ENCODE measurements at regions not wholly inside any gene's neighbourhood (a gene's known extent, or its start where the extent isn't known, plus 50 kb on each side); places are given as distances from the start of the nearest gene placed in this dataset.

DNA sequence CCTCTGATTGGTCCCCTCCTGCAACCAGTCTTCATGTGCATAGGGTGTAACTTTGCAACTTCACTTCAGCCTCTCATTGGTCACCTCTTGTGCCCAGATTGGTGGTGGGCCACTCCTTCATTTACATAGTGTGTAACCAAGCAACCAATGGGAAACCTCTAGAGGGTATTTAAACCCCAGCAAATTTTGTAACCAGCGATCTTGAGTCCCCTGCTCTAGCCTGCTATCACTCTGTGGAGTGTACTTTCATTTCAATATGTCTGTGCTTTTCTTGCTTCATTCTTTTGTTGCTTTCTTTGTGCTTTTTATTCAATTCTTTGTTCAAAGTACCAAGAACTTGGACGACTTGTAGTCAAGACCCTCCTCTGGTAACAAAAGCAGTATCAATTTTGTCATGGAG, 1336.9 kb upstream of the SPRY2 start:
- H3K27me3 Mint-ChIP-seq (ENCODE audit: insufficient read depth, unreplicated experiment) = no peaks in the 10 kb centered on the region
- no peak overlapping the region for H3K4me3 Mint-ChIP-seq (ENCODE audit: unreplicated experiment)
- CTCF ChIA-PET = interaction anchor here (1.0 kb wide), 1 partner anchor 15 kb away, joined by 3 read pairs; no protein-coding TSS in a partner anchor
- H3K4me1 Mint-ChIP-seq (ENCODE audit: insufficient read depth, unreplicated experiment) = no peaks in the 10 kb centered on the region
- TF ChIP-seq, protein P1, sequence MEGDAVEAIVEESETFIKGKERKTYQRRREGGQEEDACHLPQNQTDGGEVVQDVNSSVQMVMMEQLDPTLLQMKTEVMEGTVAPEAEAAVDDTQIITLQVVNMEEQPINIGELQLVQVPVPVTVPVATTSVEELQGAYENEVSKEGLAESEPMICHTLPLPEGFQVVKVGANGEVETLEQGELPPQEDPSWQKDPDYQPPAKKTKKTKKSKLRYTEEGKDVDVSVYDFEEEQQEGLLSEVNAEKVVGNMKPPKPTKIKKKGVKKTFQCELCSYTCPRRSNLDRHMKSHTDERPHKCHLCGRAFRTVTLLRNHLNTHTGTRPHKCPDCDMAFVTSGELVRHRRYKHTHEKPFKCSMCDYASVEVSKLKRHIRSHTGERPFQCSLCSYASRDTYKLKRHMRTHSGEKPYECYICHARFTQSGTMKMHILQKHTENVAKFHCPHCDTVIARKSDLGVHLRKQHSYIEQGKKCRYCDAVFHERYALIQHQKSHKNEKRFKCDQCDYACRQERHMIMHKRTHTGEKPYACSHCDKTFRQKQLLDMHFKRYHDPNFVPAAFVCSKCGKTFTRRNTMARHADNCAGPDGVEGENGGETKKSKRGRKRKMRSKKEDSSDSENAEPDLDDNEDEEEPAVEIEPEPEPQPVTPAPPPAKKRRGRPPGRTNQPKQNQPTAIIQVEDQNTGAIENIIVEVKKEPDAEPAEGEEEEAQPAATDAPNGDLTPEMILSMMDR (IDR thresholded peaks at IDR 0.05; ENCODE audit: unreplicated experiment) = no peak
- DNase-seq (ENCODE audit: unreplicated experiment) = no peak
- peaks cover 6% of the 10 kb centered on the region for H3K36me3 Mint-ChIP-seq (ENCODE audit: insufficient read depth, unreplicated experiment)
- BruUV-seq (replicated peaks) = no TSS peak
- H3K9me3 Mint-ChIP-seq (ENCODE audit: unreplicated experiment) = peaks cover 8% of the 10 kb centered on the region
- H3K27ac Mint-ChIP-seq (ENCODE audit: low read depth, unreplicated experiment) = no peak overlapping the region
- intact Hi-C loops (cut with micrococcal nuclease) = no loop called here
- POLR2A ChIA-PET = no interaction called here

DNA sequence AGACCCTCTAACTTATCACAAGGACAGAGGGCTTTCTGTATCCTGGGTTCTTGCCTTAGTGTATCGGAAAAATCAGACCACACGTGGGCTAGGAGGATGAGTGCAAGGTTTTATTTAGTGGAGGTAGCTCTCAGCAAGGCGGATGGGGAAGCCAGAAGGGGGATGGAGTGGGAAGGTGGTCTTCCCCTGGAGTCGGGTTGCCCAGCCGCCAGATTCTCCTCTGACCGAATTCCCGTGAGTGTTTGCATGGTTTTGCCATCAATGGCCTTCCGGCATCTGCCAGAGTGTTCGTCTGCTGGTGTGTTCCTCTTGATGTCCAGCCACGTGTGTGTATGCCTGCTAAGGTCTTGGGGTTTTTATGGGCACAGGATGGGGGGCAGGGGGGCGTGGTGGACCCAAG, 1335.1 kb upstream of the SPRY2 start:
- Mint-ChIP-seq H3K27ac (ENCODE audit: low read depth, unreplicated experiment) (no peak overlapping the region), H3K4me1 (ENCODE audit: insufficient read depth, unreplicated experiment) (no peaks in the 10 kb centered on the region), H3K36me3 (ENCODE audit: insufficient read depth, unreplicated experiment) (peaks cover 6% of the 10 kb centered on the region), H3K4me3 (ENCODE audit: unreplicated experiment) (no peak overlapping the region), H3K9me3 (ENCODE audit: unreplicated experiment) (peaks cover 8% of the 10 kb centered on the region), H3K27me3 (ENCODE audit: insufficient read depth, unreplicated experiment) (no peaks in the 10 kb centered on the region)
- TF ChIP-seq, protein P1 (IDR thresholded peaks at IDR 0.05; ENCODE audit: unreplicated experiment) = no peak
- no peak for DNase-seq (ENCODE audit: unreplicated experiment)
- ChIA-PET POLR2A (no interaction called here), CTCF (interaction anchor here (0.7 to 1.1 kb wide), 2 partner anchors 23 to 1102 kb away, joined by 3 to 5 read pairs; no protein-coding TSS in a partner anchor)
- intact Hi-C loops (cut with micrococcal nuclease) = no loop called here
- BruUV-seq (replicated peaks) = no TSS peak

DNA sequence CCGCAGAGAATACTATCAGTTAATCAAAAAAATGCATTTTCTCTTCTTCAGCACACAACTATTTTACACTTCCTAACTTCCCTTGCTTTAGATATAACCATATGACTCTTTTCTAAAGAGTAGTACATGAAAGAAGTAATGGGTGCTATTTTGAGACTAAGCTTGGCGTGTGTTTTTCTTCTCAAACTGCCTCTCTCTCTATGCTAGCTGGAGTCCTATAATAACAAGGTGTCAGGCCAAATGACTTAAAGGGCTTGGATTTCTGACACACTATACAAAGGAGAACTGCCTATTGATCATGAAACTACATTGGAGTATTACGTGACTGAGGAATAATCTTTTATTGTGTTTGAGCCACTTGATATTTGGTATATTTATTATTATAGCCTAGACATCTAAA, 1330.1 kb upstream of the SPRY2 start:
- TF ChIP-seq, protein P1 (IDR thresholded peaks at IDR 0.05; ENCODE audit: unreplicated experiment) = no peak
- Mint-ChIP-seq H3K27ac (ENCODE audit: low read depth, unreplicated experiment) (no peak overlapping the region), H3K4me1 (ENCODE audit: insufficient read depth, unreplicated experiment) (no peaks in the 10 kb centered on the region), H3K9me3 (ENCODE audit: unreplicated experiment) (no peaks in the 10 kb centered on the region), H3K4me3 (ENCODE audit: unreplicated experiment) (no peak overlapping the region), H3K27me3 (ENCODE audit: insufficient read depth, unreplicated experiment) (no peaks in the 10 kb centered on the region), H3K36me3 (ENCODE audit: insufficient read depth, unreplicated experiment) (peaks cover 5% of the 10 kb centered on the region)
- intact Hi-C loops (cut with micrococcal nuclease) = no loop called here
- no TSS peak for BruUV-seq (replicated peaks)
- DNase-seq (ENCODE audit: unreplicated experiment) = no peak
- CTCF ChIA-PET = no interaction called here
- POLR2A ChIA-PET = no interaction called here

DNA sequence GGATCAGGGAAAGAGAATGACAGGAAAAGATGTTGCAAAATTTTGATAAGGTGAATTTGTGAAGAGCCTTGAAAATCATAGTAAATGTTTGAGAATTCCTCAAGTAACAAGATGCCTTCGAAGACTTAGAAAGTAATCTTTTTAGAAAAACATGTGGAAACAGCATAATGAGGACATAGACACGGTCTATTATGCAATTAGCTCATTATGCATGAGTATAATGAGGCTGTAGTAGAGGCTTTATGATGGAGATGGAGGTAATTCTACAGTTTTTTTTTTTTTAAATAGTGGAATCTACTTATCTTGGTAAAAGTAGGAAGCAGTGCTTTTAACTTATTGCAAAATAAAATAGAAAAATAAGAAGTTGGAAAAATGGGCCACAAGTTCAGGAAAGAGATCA, 1329.1 kb upstream of the SPRY2 start:
- intact Hi-C loops (cut with micrococcal nuclease) = no loop called here
- BruUV-seq (replicated peaks) = no TSS peak
- POLR2A ChIA-PET = no interaction called here
- H3K27me3 Mint-ChIP-seq (ENCODE audit: insufficient read depth, unreplicated experiment) = no peaks in the 10 kb centered on the region
- no peak overlapping the region for H3K27ac Mint-ChIP-seq (ENCODE audit: low read depth, unreplicated experiment)
- no peak for DNase-seq (ENCODE audit: unreplicated experiment)
- H3K4me3 Mint-ChIP-seq (ENCODE audit: unreplicated experiment) = no peak overlapping the region
- no peaks in the 10 kb centered on the region for H3K4me1 Mint-ChIP-seq (ENCODE audit: insufficient read depth, unreplicated experiment)
- no peaks in the 10 kb centered on the region for H3K36me3 Mint-ChIP-seq (ENCODE audit: insufficient read depth, unreplicated experiment)
- TF ChIP-seq, protein P1 (IDR thresholded peaks at IDR 0.05; ENCODE audit: unreplicated experiment) = no peak
- CTCF ChIA-PET = no interaction called here
- no peaks in the 10 kb centered on the region for H3K9me3 Mint-ChIP-seq (ENCODE audit: unreplicated experiment)
